ENCODE measurements at regions not wholly inside any gene's neighbourhood (a gene's known extent, or its start where the extent isn't known, plus 50 kb on each side); places are given as distances from the start of the nearest gene placed in this dataset.

DNA sequence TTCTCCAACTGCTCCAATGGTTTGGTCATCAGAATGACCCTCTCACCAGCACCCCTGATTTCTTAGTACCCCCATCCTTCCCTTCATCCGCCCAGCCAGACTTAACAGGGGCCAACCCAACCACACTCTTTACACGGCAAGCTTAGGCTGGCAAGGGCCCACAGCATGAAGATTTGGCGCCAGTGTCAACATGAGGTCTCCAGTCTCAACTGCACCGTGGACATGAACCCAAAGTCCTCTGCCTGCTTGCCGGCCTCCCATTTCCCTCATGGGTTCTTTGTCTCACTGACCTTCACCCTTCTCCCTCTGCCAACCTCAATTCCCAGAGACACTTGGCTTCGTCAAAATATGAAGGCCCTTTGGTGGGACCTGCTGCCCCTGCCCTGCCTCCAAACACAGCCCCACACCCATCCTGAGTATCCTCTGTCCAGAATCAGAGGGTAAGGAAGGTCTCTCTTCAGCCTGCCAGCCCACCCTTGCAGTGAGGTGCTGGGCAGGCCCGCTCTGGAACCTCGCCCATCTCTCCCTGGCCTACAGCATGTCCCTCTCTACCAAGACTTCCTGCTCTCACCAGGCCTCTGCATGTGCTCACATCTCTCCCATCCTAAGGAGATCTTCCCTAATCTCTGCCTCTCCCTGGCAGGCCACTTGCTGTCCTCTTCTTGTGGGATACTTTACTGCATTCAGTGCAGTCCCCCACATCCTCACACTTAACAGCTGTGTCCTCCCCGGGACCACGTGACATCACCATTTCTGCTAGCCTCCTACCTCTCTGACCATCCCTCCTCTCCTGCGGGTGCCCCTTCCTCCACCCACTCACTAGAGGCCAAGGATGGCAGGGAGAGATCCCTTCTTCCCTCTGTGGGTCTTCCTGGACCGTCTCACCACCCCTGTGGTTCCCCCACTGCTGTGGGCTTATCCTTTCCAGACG lies 91.7 kb upstream of the ZMIZ1 start:
- no peak for DNase-seq

DNA sequence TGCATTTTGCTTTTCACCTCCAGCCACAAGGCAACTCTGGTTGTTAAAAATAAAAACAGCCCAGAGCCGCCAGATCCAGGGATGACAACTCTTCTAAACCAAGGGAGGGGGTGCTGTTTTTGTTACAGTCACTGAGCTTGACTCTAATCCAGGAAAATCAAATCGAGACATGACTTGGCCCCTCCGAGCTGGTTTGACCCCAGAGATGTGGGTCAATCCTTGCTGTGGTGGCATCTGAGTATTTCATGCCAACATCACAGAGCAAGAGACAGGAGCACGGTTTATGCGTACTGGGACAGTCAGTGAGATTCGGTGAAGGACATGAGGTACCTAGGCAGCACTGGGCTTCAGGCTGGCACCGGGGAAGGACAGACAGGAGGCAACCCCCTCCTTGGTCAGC lies 88.8 kb upstream of the ZMIZ1 start:
- no peak for DNase-seq

- no peak for DNase-seq
Measured at GRCh38 chr10:78980354-78980753, 88.4 kb upstream of the ZMIZ1 start.

- no peak for DNase-seq
Measured at GRCh38 chr10:78980815-78981214, 88.0 kb upstream of the ZMIZ1 start.

DNA sequence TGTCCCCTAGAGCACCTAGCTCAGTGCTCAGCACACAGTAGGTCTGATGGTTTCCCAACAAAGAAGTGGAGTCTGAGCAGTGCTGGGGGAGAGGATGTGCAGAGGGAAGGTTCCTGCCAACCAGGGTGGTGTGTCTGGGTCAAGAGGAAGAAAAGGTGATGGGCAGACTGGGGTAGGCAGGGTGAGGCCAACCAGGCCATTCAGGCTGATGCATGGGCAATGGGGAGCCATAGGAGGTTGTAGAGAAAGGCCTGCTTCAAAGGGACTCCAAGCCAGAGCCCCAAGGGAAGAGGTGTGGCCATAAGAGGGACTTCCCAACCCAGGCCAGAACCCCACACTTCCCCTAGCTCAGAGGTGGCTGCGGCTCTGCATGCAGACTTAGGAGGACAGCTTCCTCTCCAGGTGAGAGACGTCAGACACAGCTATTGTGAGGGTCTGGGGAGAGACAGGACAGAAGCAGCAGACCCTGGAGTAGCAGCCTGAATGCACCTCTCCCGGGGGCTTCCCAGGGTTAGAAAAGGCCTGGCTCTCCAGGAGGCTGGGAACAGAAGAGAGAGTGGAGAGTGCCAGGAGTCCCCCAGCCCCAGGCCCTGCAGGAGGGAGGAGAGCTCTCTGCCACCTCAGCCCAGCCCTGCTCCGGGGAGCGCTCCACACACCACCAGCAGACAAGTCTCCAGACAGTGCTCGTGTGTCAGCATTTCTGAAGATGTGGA lies 87.4 kb upstream of the ZMIZ1 start:
- no peak for DNase-seq

DNA sequence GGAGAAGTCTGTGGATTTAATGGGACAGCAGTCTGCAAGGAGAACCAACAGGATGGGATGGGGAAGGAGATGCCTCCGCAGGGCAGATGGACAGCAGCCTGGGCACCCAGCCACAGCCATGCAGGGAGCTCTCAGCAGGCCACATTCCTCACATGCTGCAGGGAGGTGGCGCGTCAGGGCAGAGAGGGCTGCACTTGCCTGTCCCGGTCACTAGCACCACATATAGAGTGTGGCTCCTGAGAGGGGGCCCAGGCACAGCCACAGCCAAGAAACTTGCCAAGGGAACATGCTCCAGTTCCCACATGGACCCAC lies 86.8 kb upstream of the ZMIZ1 start:
- no peak for DNase-seq

DNA sequence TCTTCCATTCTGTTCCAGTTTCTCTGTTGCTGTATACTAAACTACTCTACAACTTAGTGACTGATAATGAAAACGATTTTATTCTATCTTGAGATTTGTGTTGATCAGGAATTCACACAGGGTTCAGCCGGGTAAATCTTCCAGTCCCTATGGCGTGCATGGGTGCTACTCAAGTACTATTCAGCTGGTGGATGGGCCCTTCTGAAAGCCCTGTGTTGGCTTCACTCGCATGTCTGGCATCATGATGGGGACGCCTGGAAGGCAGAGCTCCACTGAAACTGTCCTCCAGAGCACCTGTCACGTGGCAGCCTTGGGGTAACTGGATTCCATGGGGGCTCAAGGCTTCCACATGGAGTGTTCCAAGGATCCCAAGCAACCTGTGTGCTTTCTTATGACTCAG lies 86.0 kb upstream of the ZMIZ1 start:
- no peak for DNase-seq

GRCh38 chr10:78983608-78984007 lies 85.2 kb upstream of the ZMIZ1 start:
- no peak for DNase-seq

- DNase-seq = no peak
Measured at GRCh38 chr10:78985973-78986818, 82.6 kb upstream of the ZMIZ1 start.

DNA sequence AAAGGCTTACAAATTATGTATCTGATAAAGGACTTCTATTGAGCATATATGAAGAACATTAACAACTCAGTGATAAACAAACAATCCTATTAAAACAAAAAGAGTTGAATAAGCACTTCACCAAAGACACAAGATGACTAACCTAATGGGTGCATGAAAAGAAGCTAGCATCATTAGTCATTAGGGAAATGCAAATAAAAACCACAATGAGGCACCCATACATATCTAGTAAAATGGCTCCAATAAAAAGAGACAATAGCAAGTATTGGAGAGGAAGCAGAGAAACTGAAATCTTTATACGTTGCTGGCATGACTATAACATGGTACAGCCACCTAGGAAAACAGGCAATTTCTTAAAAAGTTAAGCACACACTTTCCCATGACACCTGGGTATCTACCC lies 77.6 kb upstream of the ZMIZ1 start:
- DNase-seq = no peak

- no peak for DNase-seq
Measured at GRCh38 chr10:78992333-78992732, 76.4 kb upstream of the ZMIZ1 start.

- DNase-seq = no peak
Measured at GRCh38 chr10:78993261-78993945, 75.4 kb upstream of the ZMIZ1 start.

- no peak for DNase-seq
Measured at GRCh38 chr10:78995987-78996791, 72.6 kb upstream of the ZMIZ1 start.

- no peak for DNase-seq
Measured at GRCh38 chr10:78996792-78997129, 72.0 kb upstream of the ZMIZ1 start.

DNA sequence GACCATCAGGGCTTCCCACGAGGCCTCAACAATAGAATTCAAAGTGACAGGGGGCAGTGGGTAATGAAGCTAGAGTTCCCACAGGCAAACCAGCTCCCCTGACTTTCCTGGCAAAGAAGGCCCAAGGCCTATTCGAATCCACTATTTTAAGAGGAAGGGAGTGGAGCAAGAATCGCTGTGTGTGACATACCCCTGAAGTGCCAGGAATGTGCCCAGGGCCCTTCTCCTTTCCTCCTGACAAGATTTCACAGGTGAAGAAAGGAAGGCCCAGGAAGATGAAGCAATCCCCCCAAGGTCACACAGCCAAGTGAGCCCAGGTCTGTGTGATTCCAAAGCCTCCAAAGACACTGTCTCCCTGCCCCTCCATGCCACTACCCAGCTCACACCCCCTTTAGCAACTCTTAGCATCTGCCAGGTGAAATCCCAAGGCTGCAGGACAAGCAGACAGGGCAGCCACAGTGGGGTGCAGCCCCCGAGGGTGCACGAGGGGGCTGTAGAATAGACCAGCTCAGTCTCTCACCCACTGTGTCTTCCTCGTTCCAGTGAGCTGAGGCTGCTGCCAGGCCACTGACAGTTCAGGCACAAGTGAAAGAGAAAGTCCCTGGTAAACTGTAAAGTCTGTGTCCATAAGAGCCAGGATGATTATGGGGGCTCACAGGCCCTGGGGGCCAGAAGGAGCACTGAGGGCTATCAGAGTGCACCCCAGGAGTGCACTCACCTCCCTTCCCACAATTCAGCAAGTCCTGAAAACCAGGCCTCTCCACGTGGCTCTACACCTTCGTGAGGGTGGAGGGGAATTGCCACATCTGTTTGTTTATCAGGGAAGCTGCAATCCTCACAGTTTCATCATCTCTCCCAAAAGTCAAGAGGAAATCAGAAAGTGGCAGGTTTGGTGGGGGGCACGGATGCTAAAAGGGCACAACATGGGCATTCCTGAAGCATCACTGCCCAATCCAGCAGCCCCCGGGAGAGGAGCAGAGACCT lies 70.8 kb upstream of the ZMIZ1 start:
- DNase-seq = no peak

GRCh38 chr10:79001082-79001885 lies 67.5 kb upstream of the ZMIZ1 start:
- no peak for DNase-seq

GRCh38 chr10:79002336-79002735 lies 66.4 kb upstream of the ZMIZ1 start:
- DNase-seq = no peak

- no peak for DNase-seq
Measured at GRCh38 chr10:79003183-79004100, 65.3 kb upstream of the ZMIZ1 start.

DNA sequence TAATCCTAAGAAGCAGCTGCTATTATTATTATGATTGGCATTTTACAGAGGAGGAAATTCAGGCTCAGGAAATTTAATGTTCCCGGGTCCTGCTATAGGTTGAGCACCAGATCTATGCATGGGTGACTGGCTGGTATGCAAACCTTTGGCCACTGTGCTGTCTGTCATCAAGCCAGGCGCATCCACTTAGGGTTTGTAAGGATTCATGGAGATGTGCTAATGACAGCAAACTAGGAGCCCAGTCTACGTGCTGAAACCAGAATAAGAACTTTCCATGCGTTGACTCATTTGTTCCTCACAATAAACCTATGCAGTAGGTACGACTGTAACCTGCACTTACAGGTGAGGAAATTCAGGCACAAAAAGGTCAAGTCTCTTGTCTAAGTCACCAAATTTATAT lies 64.5 kb upstream of the ZMIZ1 start:
- DNase-seq = no peak

All from activated CD8-positive, alpha-beta memory T cell treated with anti-CD3 and anti-CD28 coated beads, Interleukin-2, amount 50 U/mL, for 4 hours (primary cell).